ENCODE measurements at regions not wholly inside any gene's neighbourhood (a gene's known extent, or its start where the extent isn't known, plus 50 kb on each side); places are given as distances from the start of the nearest gene placed in this dataset.

- CTCF ChIA-PET = no interaction called here
- DNase-seq = no peak
- Mint-ChIP-seq H3K27ac (no peak overlapping the region), H3K4me1 (ENCODE audit: low read depth) (no peaks in the 10 kb centered on the region), H3K27me3 (peaks cover 4% of the 10 kb centered on the region), H3K9me3 (peaks cover 18% of the 10 kb centered on the region), H3K36me3 (peaks cover 8% of the 10 kb centered on the region), H3K4me3 (no peak overlapping the region)
- intact Hi-C loops (cut with micrococcal nuclease) = no loop called here
- POLR2A ChIA-PET = no interaction called here
These were observed 59.2 kb upstream of the SHISAL1 start for GRCh38 chr22:44371741-44372525.

DNA sequence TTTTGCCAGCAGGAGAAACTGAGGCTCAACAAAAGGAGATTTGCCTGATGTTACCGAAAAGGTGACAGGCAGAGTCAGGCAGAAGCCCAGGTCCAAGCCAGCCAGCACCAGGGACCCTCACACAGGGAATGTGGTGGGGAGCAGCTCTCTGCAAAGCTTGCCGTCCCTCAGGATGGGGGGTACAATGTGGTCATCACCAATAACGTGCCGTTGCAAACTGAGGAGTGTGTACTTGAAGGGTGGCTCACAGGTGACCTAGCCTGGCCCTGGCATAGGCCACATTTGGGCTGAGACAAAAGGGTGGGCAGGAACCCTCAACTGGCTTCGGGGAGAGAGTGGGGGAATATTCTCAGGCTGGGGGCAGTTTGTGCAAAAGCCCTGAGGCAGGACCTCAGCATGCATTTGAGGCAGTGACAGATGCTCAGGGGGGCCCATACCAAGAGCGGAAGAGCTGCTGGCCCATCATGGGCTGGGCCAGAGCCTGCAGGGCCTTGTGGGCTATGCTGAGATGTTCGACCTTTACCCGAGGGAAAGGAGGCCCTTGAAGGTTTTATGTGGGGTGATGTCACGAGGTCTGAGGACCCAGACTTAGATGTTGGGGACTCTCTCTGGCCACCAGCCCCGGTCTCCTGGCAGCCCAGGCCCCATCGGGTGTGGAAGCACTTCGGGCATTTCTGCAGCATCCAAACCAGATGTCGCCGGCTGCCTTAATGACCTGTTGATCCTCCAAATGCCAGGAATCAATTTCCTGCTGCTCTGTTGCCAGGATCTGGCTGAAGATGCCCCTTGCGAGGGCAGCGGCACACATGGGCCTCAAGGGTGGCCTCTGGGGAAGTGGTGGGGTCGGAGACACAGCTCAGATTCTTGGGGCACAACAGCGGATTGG, 57.4 kb upstream of the SHISAL1 start:
- Mint-ChIP-seq H3K36me3 (peaks cover 6% of the 10 kb centered on the region), H3K4me3 (no peak overlapping the region), H3K9me3 (peaks cover 12% of the 10 kb centered on the region), H3K27ac (no peak overlapping the region), H3K27me3 (peaks cover 4% of the 10 kb centered on the region), H3K4me1 (ENCODE audit: low read depth) (no peaks in the 10 kb centered on the region)
- intact Hi-C loops (cut with micrococcal nuclease) = no loop called here
- DNase-seq = no peak
- ChIA-PET POLR2A (no interaction called here), CTCF (no interaction called here)

- H3K9me3 Mint-ChIP-seq = peaks cover 4% of the 10 kb centered on the region
- POLR2A ChIA-PET = no interaction called here
- intact Hi-C loops (cut with micrococcal nuclease) = no loop called here
- no peak overlapping the region for H3K27ac Mint-ChIP-seq
- no peak overlapping the region for H3K4me3 Mint-ChIP-seq
- DNase-seq = no peak
- H3K4me1 Mint-ChIP-seq (ENCODE audit: low read depth) = no peaks in the 10 kb centered on the region
- CTCF ChIA-PET = no interaction called here
- H3K27me3 Mint-ChIP-seq = peaks cover 2% of the 10 kb centered on the region
- H3K36me3 Mint-ChIP-seq = no peaks in the 10 kb centered on the region
These were observed 56.5 kb upstream of the SHISAL1 start for GRCh38 chr22:44369293-44369661.

DNA sequence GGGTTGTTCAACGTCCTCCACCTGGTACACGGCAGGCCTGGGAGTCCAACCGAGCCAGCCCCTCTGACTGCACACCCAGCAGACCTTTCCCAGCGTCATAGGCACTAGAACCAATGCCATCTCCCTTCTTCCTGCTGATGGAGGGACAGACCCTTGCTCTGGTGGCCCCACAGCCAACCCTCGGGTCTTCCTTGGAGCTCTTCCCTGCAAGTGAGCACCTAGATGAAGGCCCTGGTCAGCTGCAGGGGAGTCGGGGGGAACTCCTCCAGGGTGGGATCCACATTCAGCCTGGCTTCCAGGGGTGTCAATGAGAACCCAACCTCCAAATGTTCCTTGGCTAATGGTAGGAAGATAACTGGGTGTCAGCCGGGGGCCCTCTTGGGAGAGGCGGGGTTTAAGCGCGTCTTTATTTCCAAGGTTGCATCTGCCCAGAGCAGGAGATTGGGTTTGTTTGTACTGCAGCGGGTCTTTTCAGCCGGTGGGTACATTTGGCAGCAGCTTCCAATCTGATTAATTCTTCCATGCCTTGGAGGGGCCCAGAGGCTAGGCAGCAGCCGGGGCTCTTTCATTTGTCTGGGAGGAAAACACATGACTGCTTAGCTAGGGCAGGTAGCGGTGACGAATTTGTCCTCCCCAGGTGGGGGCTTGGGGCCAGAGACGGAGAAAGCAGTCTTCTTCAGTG, 56.0 kb upstream of the SHISAL1 start:
- DNase-seq = no peak
- H3K9me3 Mint-ChIP-seq = no peaks in the 10 kb centered on the region
- intact Hi-C loops (cut with micrococcal nuclease) = no loop called here
- no peaks in the 10 kb centered on the region for H3K36me3 Mint-ChIP-seq
- H3K4me3 Mint-ChIP-seq = no peak overlapping the region
- ChIA-PET POLR2A (no interaction called here), CTCF (no interaction called here)
- H3K27me3 Mint-ChIP-seq = no peaks in the 10 kb centered on the region
- H3K27ac Mint-ChIP-seq = no peak overlapping the region
- no peaks in the 10 kb centered on the region for H3K4me1 Mint-ChIP-seq (ENCODE audit: low read depth)

DNA sequence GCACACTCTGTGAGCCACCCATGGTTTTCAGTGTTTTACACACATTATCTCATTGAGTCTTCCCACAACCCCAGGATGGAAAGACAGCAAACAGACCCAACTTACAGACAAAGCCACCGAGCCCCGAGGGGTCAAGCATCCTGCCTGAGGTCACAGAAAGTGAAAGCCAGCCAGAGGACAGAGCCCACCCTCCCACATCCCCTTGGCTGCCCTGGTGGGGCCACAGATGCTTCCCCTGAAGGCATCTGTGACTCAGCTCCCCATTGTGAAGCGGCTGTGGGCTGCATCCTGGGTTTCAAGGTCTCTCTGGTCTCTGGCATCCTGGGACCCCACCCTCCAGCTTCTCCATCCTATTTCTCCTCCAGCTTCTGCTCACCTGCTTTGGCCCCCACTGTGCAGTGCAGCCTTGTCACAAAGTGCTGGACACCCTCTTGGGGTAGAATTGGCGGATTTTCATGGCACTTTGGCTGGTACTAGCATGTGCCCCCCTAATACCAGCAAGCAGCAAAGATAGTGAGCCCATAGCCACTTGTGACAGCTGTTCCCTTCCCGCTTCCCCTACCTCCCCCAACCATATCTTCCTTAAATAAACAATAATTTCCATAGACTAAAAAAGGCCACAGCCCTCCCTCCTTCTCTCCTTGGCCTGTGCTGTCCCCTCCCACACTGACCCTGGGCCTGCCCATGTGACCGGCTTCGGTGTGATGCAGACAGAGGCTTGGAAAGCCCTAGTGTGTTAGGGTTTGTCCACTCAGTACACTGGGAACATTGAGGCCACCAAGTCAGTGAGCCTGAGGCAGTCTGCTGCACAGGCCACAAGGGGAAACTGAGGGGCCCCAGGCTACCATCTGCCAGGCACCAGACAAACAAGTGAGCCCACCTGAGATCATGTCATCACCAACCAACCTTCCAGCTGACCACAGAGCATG, 53.9 kb upstream of the SHISAL1 start:
- Mint-ChIP-seq H3K4me1 (ENCODE audit: low read depth) (no peaks in the 10 kb centered on the region), H3K27ac (no peak overlapping the region), H3K27me3 (no peaks in the 10 kb centered on the region), H3K36me3 (no peaks in the 10 kb centered on the region), H3K9me3 (no peaks in the 10 kb centered on the region), H3K4me3 (no peak overlapping the region)
- ChIA-PET CTCF (no interaction called here), POLR2A (no interaction called here)
- intact Hi-C loops (cut with micrococcal nuclease) = no loop called here
- DNase-seq = no peak

DNA sequence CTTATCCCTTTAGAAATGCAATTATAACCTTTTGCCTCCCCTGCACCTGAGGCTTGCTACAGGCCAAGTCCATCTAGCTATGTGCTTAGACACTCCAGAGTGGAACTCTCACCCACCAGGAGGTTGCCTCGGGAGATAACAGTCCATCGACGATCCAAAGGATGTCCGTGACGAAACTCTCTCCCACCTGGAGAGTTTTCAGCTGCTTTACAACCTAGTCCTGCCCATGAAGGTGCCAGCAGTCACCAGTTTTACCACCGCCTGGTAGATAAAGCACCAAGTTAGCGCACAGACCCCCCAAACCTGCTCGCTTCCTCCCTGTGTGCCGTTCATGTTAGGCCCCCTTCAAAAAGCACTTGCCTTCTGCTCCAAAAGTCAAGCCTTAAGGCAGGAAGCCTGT, 53.1 kb upstream of the SHISAL1 start:
- no peaks in the 10 kb centered on the region for H3K27me3 Mint-ChIP-seq
- CTCF ChIA-PET = no interaction called here
- H3K4me1 Mint-ChIP-seq (ENCODE audit: low read depth) = no peaks in the 10 kb centered on the region
- POLR2A ChIA-PET = no interaction called here
- no peaks in the 10 kb centered on the region for H3K36me3 Mint-ChIP-seq
- DNase-seq = no peak
- no peaks in the 10 kb centered on the region for H3K9me3 Mint-ChIP-seq
- intact Hi-C loops (cut with micrococcal nuclease) = no loop called here
- H3K27ac Mint-ChIP-seq = no peak overlapping the region
- H3K4me3 Mint-ChIP-seq = no peak overlapping the region

- H3K36me3 Mint-ChIP-seq = no peaks in the 10 kb centered on the region
- no peak overlapping the region for H3K4me3 Mint-ChIP-seq
- H3K27me3 Mint-ChIP-seq = no peaks in the 10 kb centered on the region
- no peaks in the 10 kb centered on the region for H3K4me1 Mint-ChIP-seq (ENCODE audit: low read depth)
- no peaks in the 10 kb centered on the region for H3K9me3 Mint-ChIP-seq
- CTCF ChIA-PET = interaction anchor here (0.7 kb wide), 1 partner anchor 203 kb away, joined by 3 read pairs; no protein-coding TSS in a partner anchor
- POLR2A ChIA-PET = no interaction called here
- intact Hi-C loops (cut with micrococcal nuclease) = no loop called here
- DNase-seq = no peak
- no peak overlapping the region for H3K27ac Mint-ChIP-seq
These were observed 52.4 kb upstream of the SHISAL1 start for GRCh38 chr22:44365191-44365590.

DNA sequence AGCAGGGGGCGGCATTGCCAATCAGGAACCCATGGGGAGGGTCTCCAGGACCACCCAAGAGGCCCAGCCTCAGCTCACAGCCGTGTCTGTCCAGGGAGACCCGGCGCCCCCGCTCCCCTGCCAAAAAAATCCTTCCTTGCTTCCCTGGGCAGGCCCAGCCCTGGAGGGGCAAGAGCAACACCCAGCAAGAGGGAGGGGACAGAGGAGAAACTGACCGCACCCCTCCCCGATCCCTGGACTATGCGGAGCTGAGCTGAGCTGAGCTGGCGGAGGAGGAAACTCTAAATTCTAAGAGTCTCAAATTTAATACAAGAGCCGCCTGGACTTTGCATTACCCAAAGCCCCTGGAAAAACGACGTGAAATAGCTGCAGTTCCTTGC, 52.0 kb upstream of the SHISAL1 start:
- H3K27me3 Mint-ChIP-seq = peaks cover under 1% of the 10 kb centered on the region
- no peaks in the 10 kb centered on the region for H3K36me3 Mint-ChIP-seq
- no peaks in the 10 kb centered on the region for H3K4me1 Mint-ChIP-seq (ENCODE audit: low read depth)
- H3K4me3 Mint-ChIP-seq = no peak overlapping the region
- no peak for DNase-seq
- ChIA-PET CTCF (interaction anchor here (0.7 kb wide), 1 partner anchor 203 kb away, joined by 3 read pairs; no protein-coding TSS in a partner anchor), POLR2A (no interaction called here)
- no peak overlapping the region for H3K27ac Mint-ChIP-seq
- intact Hi-C loops (cut with micrococcal nuclease) = no loop called here
- no peaks in the 10 kb centered on the region for H3K9me3 Mint-ChIP-seq

DNA sequence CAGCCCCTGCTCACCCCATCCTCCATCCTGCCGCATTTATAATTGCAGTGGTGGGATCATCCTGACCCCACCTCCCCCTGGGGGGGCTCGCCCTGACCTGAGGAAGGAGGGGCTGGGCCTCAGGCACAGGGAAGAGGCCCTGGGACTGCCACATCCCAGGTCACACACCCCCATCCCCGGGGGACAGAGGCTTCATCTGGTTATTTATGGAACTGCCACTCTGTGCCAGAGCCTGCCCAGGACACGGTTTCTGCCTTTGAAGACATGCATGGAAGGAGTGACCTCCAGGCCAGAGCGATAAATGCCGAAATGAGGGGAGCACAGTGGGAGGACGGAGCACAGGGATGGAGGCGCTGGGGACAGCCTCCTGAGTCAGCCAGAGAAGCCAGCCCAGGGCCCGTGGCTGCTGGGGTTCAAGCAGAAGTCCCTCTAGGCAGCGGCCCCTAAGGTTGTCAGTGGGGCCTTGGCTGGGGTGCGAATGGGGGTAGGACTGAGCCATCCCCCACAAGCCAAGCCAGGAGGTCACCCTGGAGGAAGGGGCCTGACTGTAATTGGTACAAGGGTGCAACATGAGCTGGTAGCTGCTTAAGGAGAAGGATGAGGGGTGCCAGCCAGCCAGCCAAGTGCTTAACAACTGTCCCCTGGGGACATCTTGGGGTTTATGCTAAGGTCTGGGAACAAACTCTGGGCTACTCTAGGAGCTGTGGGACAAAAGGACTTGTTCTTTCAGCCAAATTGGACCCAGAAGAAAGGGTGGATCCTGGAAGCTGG, 51.4 kb upstream of the SHISAL1 start:
- no peak overlapping the region for H3K27ac Mint-ChIP-seq
- H3K4me3 Mint-ChIP-seq = no peak overlapping the region
- peaks cover 3% of the 10 kb centered on the region for H3K27me3 Mint-ChIP-seq
- H3K36me3 Mint-ChIP-seq = no peaks in the 10 kb centered on the region
- no peaks in the 10 kb centered on the region for H3K9me3 Mint-ChIP-seq
- intact Hi-C loops (cut with micrococcal nuclease) = no loop called here
- H3K4me1 Mint-ChIP-seq (ENCODE audit: low read depth) = no peaks in the 10 kb centered on the region
- ChIA-PET CTCF (no interaction called here), POLR2A (no interaction called here)
- DNase-seq = no peak

DNA sequence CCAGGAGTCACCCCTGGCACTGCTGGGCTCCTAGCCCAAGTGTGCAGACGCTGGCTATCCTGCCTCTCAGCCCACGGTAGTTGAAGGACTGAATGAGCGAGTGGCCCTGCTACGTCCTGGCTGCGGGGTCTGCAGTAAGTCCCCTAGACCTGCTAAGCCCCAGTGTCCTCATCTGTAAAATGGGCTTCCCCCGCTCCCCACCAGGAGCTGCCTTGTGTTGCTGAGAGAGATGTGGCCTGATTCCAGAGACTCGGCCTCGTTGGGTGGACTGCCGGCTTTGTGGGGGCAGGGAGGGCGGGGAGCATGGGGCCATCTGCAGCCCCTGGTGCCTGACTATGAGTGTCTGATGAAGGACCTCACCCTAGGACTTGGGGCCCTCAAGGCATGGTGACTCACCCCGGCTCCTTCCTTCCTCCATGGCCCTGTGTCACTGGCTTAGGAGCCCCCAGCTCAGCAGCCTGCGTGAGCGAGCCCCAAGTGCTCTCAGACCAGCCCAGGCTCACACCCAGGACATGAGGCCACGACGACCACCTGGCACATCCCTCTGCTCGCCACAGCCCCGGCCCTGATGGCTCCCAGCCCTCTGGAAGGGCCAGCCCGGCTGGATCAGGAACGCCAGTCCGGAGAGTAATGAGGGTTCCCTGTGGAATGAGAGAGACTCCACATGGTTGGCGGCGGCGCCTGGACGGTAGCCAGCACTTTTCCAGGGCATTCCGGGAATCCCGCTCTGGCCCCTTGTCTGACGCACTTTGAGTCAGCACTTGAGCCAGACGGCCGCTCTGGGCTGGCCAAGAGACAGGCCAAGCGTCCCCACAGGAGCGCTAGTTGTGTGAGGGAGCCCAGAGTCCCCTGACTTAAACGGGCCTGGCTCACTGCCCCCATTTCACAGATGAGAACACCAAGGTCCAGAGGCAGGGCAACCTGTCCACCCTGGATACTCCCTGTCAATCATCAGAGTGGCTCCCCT, 50.5 kb upstream of the SHISAL1 start:
- intact Hi-C loops (cut with micrococcal nuclease) = no loop called here
- no peaks in the 10 kb centered on the region for H3K9me3 Mint-ChIP-seq
- H3K36me3 Mint-ChIP-seq = no peaks in the 10 kb centered on the region
- H3K27ac Mint-ChIP-seq = no peak overlapping the region
- no peak overlapping the region for H3K4me3 Mint-ChIP-seq
- no peak for DNase-seq
- CTCF ChIA-PET = no interaction called here
- POLR2A ChIA-PET = no interaction called here
- no peaks in the 10 kb centered on the region for H3K4me1 Mint-ChIP-seq (ENCODE audit: low read depth)
- H3K27me3 Mint-ChIP-seq = peaks cover 7% of the 10 kb centered on the region

Measured in activated CD4-positive, alpha-beta memory T cell treated with anti-CD3 and anti-CD28 coated beads for 36 hours (primary cell).